H1 (cell line): ENCODE measurements at regions not wholly inside any gene's neighbourhood (a gene's known extent, or its start where the extent isn't known, plus 50 kb on each side); places are given as distances from the start of the nearest gene placed in this dataset.

ENCODE experiments used
- CBX8 ChIP-seq: fragments of 300-800, 300-1000 bp; sonication (generic); IDR thresholded peaks from 2 replicates; pipeline ENCODE4 v1.7.1; 2016; ENCODE audit warnings: low read depth, low read length, borderline replicate concordance
- EP300 ChIP-seq, 2 experiments: IDR thresholded peaks; 1 replicate in 1 of 2; 2 replicates in 1 of 2; pipeline ENCODE4 v1.6.1; 2011 to 2012; ENCODE audit warnings: low read depth in 2 of 2, low read length in 2 of 2, mild to moderate bottlenecking in 2 of 2, borderline replicate concordance in 1 of 2, inconsistent platforms in 1 of 2, moderate library complexity in 1 of 2
- GTF2F1 ChIP-seq: IDR thresholded peaks from 2 replicates; pipeline ENCODE4 v1.6.1; 2012; ENCODE audit warnings: low read depth, low read length, improper control_type of control experiment, borderline replicate concordance
- RXRA ChIP-seq: IDR thresholded peaks from 2 replicates; pipeline ENCODE4 v1.6.1; 2011; ENCODE audit warnings: low read depth, mild to moderate bottlenecking, low read length, moderate library complexity; ENCODE audit not compliant: insufficient read depth
- SIN3A ChIP-seq, 2 experiments: IDR thresholded peaks in 1 of 2; conservative IDR thresholded peaks in 1 of 2; 2 replicates each; pipeline ENCODE4 v1.6.1; 2011 to 2012; ENCODE audit warnings: low read length in 2 of 2, improper control_type of control experiment in 1 of 2, low read depth in 1 of 2, mild to moderate bottlenecking in 1 of 2
- SRF ChIP-seq: IDR thresholded peaks from 2 replicates; pipeline ENCODE4 v1.6.1; 2011; ENCODE audit warnings: mild to moderate bottlenecking, low read depth, low read length, moderate library complexity
- TAF1 ChIP-seq: IDR thresholded peaks from 2 replicates; pipeline ENCODE4 v1.6.1; 2011; ENCODE audit warnings: mild to moderate bottlenecking, low read depth, low read length
- TF ChIP-seq, protein P1 (sequence below): fragments of 300-600 bp; sonication (generic); IDR thresholded peaks from 2 replicates; pipeline ENCODE4 v1.7.1; 2012; ENCODE audit warnings: low read length, moderate library complexity, mild to moderate bottlenecking, inconsistent platforms; ENCODE audit not compliant: insufficient replicate concordance

DNA sequence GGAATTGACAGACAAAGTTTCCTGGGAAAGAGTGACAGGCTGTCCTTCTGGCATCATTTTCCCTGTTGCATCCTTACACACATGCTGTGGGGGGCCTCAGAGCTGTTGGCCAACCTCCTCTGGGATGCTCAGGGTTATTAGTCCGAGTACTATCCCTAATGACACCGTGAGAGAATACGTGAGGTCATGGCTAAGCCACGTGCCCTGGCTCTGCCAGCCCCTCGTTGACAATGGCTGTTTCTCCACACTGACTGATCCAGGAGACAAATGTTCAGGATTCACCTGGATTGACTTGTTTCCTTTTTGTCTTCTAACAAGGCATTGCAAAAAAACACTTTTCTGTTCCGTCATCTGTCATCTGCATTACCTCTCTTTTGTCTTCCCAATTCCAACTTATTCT, 604.6 kb downstream of the TFAP2A start (continued):
- TF ChIP-seq, protein P1, sequence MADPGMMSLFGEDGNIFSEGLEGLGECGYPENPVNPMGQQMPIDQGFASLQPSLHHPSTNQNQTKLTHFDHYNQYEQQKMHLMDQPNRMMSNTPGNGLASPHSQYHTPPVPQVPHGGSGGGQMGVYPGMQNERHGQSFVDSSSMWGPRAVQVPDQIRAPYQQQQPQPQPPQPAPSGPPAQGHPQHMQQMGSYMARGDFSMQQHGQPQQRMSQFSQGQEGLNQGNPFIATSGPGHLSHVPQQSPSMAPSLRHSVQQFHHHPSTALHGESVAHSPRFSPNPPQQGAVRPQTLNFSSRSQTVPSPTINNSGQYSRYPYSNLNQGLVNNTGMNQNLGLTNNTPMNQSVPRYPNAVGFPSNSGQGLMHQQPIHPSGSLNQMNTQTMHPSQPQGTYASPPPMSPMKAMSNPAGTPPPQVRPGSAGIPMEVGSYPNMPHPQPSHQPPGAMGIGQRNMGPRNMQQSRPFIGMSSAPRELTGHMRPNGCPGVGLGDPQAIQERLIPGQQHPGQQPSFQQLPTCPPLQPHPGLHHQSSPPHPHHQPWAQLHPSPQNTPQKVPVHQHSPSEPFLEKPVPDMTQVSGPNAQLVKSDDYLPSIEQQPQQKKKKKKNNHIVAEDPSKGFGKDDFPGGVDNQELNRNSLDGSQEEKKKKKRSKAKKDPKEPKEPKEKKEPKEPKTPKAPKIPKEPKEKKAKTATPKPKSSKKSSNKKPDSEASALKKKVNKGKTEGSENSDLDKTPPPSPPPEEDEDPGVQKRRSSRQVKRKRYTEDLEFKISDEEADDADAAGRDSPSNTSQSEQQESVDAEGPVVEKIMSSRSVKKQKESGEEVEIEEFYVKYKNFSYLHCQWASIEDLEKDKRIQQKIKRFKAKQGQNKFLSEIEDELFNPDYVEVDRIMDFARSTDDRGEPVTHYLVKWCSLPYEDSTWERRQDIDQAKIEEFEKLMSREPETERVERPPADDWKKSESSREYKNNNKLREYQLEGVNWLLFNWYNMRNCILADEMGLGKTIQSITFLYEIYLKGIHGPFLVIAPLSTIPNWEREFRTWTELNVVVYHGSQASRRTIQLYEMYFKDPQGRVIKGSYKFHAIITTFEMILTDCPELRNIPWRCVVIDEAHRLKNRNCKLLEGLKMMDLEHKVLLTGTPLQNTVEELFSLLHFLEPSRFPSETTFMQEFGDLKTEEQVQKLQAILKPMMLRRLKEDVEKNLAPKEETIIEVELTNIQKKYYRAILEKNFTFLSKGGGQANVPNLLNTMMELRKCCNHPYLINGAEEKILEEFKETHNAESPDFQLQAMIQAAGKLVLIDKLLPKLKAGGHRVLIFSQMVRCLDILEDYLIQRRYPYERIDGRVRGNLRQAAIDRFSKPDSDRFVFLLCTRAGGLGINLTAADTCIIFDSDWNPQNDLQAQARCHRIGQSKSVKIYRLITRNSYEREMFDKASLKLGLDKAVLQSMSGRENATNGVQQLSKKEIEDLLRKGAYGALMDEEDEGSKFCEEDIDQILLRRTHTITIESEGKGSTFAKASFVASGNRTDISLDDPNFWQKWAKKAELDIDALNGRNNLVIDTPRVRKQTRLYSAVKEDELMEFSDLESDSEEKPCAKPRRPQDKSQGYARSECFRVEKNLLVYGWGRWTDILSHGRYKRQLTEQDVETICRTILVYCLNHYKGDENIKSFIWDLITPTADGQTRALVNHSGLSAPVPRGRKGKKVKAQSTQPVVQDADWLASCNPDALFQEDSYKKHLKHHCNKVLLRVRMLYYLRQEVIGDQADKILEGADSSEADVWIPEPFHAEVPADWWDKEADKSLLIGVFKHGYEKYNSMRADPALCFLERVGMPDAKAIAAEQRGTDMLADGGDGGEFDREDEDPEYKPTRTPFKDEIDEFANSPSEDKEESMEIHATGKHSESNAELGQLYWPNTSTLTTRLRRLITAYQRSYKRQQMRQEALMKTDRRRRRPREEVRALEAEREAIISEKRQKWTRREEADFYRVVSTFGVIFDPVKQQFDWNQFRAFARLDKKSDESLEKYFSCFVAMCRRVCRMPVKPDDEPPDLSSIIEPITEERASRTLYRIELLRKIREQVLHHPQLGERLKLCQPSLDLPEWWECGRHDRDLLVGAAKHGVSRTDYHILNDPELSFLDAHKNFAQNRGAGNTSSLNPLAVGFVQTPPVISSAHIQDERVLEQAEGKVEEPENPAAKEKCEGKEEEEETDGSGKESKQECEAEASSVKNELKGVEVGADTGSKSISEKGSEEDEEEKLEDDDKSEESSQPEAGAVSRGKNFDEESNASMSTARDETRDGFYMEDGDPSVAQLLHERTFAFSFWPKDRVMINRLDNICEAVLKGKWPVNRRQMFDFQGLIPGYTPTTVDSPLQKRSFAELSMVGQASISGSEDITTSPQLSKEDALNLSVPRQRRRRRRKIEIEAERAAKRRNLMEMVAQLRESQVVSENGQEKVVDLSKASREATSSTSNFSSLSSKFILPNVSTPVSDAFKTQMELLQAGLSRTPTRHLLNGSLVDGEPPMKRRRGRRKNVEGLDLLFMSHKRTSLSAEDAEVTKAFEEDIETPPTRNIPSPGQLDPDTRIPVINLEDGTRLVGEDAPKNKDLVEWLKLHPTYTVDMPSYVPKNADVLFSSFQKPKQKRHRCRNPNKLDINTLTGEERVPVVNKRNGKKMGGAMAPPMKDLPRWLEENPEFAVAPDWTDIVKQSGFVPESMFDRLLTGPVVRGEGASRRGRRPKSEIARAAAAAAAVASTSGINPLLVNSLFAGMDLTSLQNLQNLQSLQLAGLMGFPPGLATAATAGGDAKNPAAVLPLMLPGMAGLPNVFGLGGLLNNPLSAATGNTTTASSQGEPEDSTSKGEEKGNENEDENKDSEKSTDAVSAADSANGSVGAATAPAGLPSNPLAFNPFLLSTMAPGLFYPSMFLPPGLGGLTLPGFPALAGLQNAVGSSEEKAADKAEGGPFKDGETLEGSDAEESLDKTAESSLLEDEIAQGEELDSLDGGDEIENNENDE, result no peak
- TF ChIP-seq GTF2F1 (no peak), RXRA (no peak), SIN3A (conservative IDR thresholded peaks at IDR 0.05 in 1 of 2, IDR thresholded peaks at IDR 0.05 in 1 of 2; ENCODE audit: low read depth in 1 of 2, low read length in 2 of 2) (no peak), EP300 (IDR thresholded peaks at IDR 0.05; ENCODE audit: borderline replicate concordance in 1 of 2, low read depth in 2 of 2, low read length in 2 of 2) (no peak), TAF1 (no peak), SRF (no peak), CBX8 (no peak)
